Lower leg skin (tissue), 3 donors: ENCODE measurements at regions not wholly inside any gene's neighbourhood (a gene's known extent, or its start where the extent isn't known, plus 50 kb on each side); places are given as distances from the start of the nearest gene placed in this dataset.

Experiments used
- POLR2A ChIP-seq, 2 donors: fragments of 450-650 bp; IDR thresholded peaks; one replicate each; pipeline ENCODE4 v1.6.1; 2016 to 2017; ENCODE audit warnings: antibody characterized with exemption in 2 of 2, mild to moderate bottlenecking in 1 of 2, moderate library complexity in 1 of 2
- TF ChIP-seq, protein P1 (sequence below), 3 donors: fragments of 450-650 bp; IDR thresholded peaks; one replicate each; pipeline ENCODE4 v1.5.1; 2016; ENCODE audit warnings: antibody characterized with exemption in 3 of 3, mild to moderate bottlenecking in 3 of 3, moderate library complexity in 2 of 3

DNA sequence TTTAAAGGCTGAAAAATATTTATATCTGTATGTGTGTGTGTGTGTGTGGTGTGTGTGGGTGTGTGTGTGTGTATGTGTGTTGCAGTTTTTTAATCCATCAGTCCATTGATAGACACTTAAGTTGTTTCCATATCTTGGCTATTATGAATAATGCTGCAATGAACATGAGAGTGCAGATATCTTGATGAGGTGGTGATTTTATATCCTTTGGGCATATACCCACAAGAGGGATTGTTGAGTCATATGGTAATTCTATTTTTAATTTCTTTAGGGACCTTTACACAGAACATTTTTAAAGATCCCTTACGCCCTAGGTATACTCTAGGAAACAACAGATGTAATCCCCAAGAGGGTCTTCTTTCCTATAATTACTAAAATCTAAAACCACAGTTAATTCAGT is 154.5 kb upstream of the CLEC14A start:
- TF ChIP-seq, protein P1, sequence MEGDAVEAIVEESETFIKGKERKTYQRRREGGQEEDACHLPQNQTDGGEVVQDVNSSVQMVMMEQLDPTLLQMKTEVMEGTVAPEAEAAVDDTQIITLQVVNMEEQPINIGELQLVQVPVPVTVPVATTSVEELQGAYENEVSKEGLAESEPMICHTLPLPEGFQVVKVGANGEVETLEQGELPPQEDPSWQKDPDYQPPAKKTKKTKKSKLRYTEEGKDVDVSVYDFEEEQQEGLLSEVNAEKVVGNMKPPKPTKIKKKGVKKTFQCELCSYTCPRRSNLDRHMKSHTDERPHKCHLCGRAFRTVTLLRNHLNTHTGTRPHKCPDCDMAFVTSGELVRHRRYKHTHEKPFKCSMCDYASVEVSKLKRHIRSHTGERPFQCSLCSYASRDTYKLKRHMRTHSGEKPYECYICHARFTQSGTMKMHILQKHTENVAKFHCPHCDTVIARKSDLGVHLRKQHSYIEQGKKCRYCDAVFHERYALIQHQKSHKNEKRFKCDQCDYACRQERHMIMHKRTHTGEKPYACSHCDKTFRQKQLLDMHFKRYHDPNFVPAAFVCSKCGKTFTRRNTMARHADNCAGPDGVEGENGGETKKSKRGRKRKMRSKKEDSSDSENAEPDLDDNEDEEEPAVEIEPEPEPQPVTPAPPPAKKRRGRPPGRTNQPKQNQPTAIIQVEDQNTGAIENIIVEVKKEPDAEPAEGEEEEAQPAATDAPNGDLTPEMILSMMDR (IDR thresholded peaks at IDR 0.05), result no peak
- no peak for TF ChIP-seq POLR2A (IDR thresholded peaks at IDR 0.05)
